TTC549 (cell line): ENCODE measurements at regions not wholly inside any gene's neighbourhood (a gene's known extent, or its start where the extent isn't known, plus 50 kb on each side); places are given as distances from the start of the nearest gene placed in this dataset.

Experiments
- FAIRE-seq: peaks from 2 replicates; lab custom pipeline; 2012; peaks lifted over from hg19 to GRCh38; lab: Jason Lieb, UNC

GRCh38 chr7:86972072-86972471 lies 87.4 kb downstream of the ELAPOR2 start:
- no peak for FAIRE-seq

- no peak for FAIRE-seq
Observed at GRCh38 chr7:86970986-86971385, 88.5 kb downstream of the ELAPOR2 start.

- FAIRE-seq = no peak
Observed at GRCh38 chr7:86970547-86970946, 88.9 kb downstream of the ELAPOR2 start.

- FAIRE-seq = no peak
Observed at GRCh38 chr7:86969865-86970264, 89.6 kb downstream of the ELAPOR2 start.

- no peak for FAIRE-seq
Observed at GRCh38 chr7:86968618-86969017, 90.8 kb downstream of the ELAPOR2 start.

GRCh38 chr7:86966916-86967315 lies 92.5 kb downstream of the ELAPOR2 start:
- no peak for FAIRE-seq

- no peak for FAIRE-seq
Observed at GRCh38 chr7:86965727-86966120, 93.7 kb downstream of the ELAPOR2 start.

GRCh38 chr7:86964973-86965726 lies 94.3 kb downstream of the ELAPOR2 start:
- FAIRE-seq = no peak

GRCh38 chr7:86963599-86964230 lies 95.7 kb downstream of the ELAPOR2 start:
- FAIRE-seq = no peak

- FAIRE-seq = no peak
Observed at GRCh38 chr7:86962623-86963022, 96.8 kb downstream of the ELAPOR2 start.

GRCh38 chr7:86961686-86962085 lies 97.8 kb downstream of the ELAPOR2 start:
- FAIRE-seq = no peak

- no peak for FAIRE-seq
Observed at GRCh38 chr7:86958380-86958779, 101.1 kb downstream of the ELAPOR2 start.

GRCh38 chr7:86956567-86956966 lies 102.9 kb downstream of the ELAPOR2 start:
- FAIRE-seq = no peak

GRCh38 chr7:86955895-86956503 lies 103.5 kb downstream of the ELAPOR2 start:
- FAIRE-seq = no peak

GRCh38 chr7:86954971-86955370 lies 104.5 kb downstream of the ELAPOR2 start:
- FAIRE-seq = no peak

- no peak for FAIRE-seq
Observed at GRCh38 chr7:86953653-86954336, 105.7 kb downstream of the ELAPOR2 start.

- FAIRE-seq = no peak
Observed at GRCh38 chr7:86953219-86953618, 106.2 kb downstream of the ELAPOR2 start.

GRCh38 chr7:86951895-86952294 lies 107.6 kb downstream of the ELAPOR2 start:
- no peak for FAIRE-seq

- FAIRE-seq = no peak
Observed at GRCh38 chr7:86950944-86951343, 108.5 kb downstream of the ELAPOR2 start.

- no peak for FAIRE-seq
Observed at GRCh38 chr7:86950360-86950759, 109.1 kb downstream of the ELAPOR2 start.

- no peak for FAIRE-seq
Observed at GRCh38 chr7:86949779-86950260, 109.6 kb downstream of the ELAPOR2 start.

- FAIRE-seq = no peak
Observed at GRCh38 chr7:86949052-86949778, 110.2 kb downstream of the ELAPOR2 start.
